SIG-M5 treated with dmso at 0.1 percent for 504 hours (cell line): ENCODE measurements at regions not wholly inside any gene's neighbourhood (a gene's known extent, or its start where the extent isn't known, plus 50 kb on each side); places are given as distances from the start of the nearest gene placed in this dataset.
"Not testable (repeated sequence)": the region's sequence is repeated elsewhere in the genome, so short reads cannot be mapped to it uniquely, and the experiment has no call there.

Experiments
- DNase-seq: peaks from one replicate; lab custom pipeline; 2025; ENCODE audit not compliant: unreplicated experiment; lab: John Stamatoyannopoulos, UW

- no peak for DNase-seq
These were observed 153.7 kb upstream of the GK2 start for GRCh38 chr4:79561751-79562150.

- not testable (repeated sequence) for DNase-seq
These were observed 151.4 kb upstream of the GK2 start for GRCh38 chr4:79559398-79559797.

- no peak for DNase-seq
These were observed 144.3 kb upstream of the GK2 start for GRCh38 chr4:79552311-79552710.

GRCh38 chr4:79551555-79551954, 143.5 kb upstream of the GK2 start:
- no peak for DNase-seq

GRCh38 chr4:79547851-79548250, 139.8 kb upstream of the GK2 start:
- no peak for DNase-seq

- not testable (repeated sequence) for DNase-seq
These were observed 137.3 kb upstream of the GK2 start for GRCh38 chr4:79545292-79545691.

- no peak for DNase-seq
These were observed 132.1 kb upstream of the GK2 start for GRCh38 chr4:79540143-79540542.

GRCh38 chr4:79535516-79535915, 127.5 kb upstream of the GK2 start:
- no peak for DNase-seq

GRCh38 chr4:79528241-79528706, 120.2 kb upstream of the GK2 start:
- DNase-seq: no peak

GRCh38 chr4:79526641-79527565, 118.9 kb upstream of the GK2 start:
- DNase-seq: no peak

GRCh38 chr4:79516114-79516513, 108.1 kb upstream of the GK2 start:
- no peak for DNase-seq

- DNase-seq: no peak
These were observed 106.7 kb upstream of the GK2 start for GRCh38 chr4:79514621-79515329.

- no peak for DNase-seq
These were observed 105.5 kb upstream of the GK2 start for GRCh38 chr4:79513576-79513975.

- DNase-seq: no peak
These were observed 104.3 kb upstream of the GK2 start for GRCh38 chr4:79512363-79512762.

- DNase-seq: no peak
These were observed 94.1 kb upstream of the GK2 start for GRCh38 chr4:79502081-79502480.

GRCh38 chr4:79498282-79498681, 90.3 kb upstream of the GK2 start:
- DNase-seq: no peak

- no peak for DNase-seq
These were observed 89.0 kb upstream of the GK2 start for GRCh38 chr4:79497001-79497400.

GRCh38 chr4:79495447-79495846, 87.4 kb upstream of the GK2 start:
- no peak for DNase-seq

- DNase-seq: no peak
These were observed 84.1 kb upstream of the GK2 start for GRCh38 chr4:79492148-79492547.

GRCh38 chr4:79489506-79489905, 81.5 kb upstream of the GK2 start:
- no peak for DNase-seq

GRCh38 chr4:79476196-79476595, 68.2 kb upstream of the GK2 start:
- DNase-seq: no peak

GRCh38 chr4:79473439-79473724, 65.4 kb upstream of the GK2 start:
- no peak for DNase-seq
